HEK293 (cell line): ENCODE measurements at regions not wholly inside any gene's neighbourhood (a gene's known extent, or its start where the extent isn't known, plus 50 kb on each side); places are given as distances from the start of the nearest gene placed in this dataset.

Experiments used
- ZFP37 ChIP-seq: fragments of 450-650 bp; formaldehyde crosslinking; IDR thresholded peaks from 2 replicates; pipeline ENCODE4 v1.5.1; 2016; ENCODE audit warnings: missing biosample characterization, missing genetic modification characterization
- ZNF350 ChIP-seq: fragments of 450-650 bp; formaldehyde crosslinking; IDR thresholded peaks from 2 replicates; pipeline ENCODE4 v1.5.0; 2017; ENCODE audit warnings: missing biosample characterization, mild to moderate bottlenecking, missing genetic modification characterization
- TF ChIP-seq, protein P1 (sequence below): fragments of 450-650 bp; formaldehyde crosslinking; IDR thresholded peaks from 2 replicates; pipeline ENCODE4 v1.5.1; 2016; ENCODE audit warnings: missing biosample characterization, missing genetic modification characterization, borderline replicate concordance

DNA sequence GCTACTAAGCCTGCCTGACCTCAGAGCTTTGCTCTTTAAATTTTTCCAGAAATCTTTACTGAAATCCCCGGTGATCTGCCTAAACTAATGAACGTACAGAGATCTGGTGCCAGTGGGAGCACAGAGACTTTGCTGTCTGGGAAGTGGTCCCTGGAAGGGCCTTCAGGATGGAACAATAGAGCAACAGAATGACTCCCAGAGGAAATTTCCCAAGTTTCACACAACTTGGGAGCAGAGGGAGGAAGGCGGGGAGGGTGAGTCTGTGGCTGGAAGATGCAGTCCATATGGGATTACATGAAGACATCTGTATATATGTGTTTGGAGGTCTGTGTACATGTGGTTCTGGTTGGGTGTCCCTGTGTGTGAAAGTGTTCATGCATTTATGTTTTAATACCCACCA is 638.3 kb downstream of the CCDC171 start:
- TF ChIP-seq ZFP37 (tag by site-specific recombination) (no peak), ZNF350 (tag by site-specific recombination) (no peak)
- TF ChIP-seq, protein P1, sequence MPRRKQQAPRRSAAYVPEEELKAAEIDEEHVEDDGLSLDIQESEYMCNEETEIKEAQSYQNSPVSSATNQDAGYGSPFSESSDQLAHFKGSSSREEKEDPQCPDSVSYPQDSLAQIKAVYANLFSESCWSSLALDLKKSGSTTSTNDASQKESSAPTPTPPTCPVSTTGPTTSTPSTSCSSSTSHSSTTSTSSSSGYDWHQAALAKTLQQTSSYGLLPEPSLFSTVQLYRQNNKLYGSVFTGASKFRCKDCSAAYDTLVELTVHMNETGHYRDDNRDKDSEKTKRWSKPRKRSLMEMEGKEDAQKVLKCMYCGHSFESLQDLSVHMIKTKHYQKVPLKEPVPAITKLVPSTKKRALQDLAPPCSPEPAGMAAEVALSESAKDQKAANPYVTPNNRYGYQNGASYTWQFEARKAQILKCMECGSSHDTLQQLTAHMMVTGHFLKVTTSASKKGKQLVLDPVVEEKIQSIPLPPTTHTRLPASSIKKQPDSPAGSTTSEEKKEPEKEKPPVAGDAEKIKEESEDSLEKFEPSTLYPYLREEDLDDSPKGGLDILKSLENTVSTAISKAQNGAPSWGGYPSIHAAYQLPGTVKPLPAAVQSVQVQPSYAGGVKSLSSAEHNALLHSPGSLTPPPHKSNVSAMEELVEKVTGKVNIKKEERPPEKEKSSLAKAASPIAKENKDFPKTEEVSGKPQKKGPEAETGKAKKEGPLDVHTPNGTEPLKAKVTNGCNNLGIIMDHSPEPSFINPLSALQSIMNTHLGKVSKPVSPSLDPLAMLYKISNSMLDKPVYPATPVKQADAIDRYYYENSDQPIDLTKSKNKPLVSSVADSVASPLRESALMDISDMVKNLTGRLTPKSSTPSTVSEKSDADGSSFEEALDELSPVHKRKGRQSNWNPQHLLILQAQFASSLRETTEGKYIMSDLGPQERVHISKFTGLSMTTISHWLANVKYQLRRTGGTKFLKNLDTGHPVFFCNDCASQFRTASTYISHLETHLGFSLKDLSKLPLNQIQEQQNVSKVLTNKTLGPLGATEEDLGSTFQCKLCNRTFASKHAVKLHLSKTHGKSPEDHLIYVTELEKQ, result no peak
